AG10803 (cell line): ENCODE measurements at regions not wholly inside any gene's neighbourhood (a gene's known extent, or its start where the extent isn't known, plus 50 kb on each side); places are given as distances from the start of the nearest gene placed in this dataset.

ENCODE experiments used
- DNase-seq: peaks from one replicate; pipeline ENCODE4 v3.0.0; 2010; ENCODE audit warnings: low read depth
- H3K4me3 ChIP-seq: 2 replicates; pipeline ENCODE4 v1.5.1; 2011; ENCODE audit warnings: mild to moderate bottlenecking, low read length, control low read depth
- CTCF ChIP-seq: conservative IDR thresholded peaks from 2 replicates; pipeline ENCODE4 v1.5.1; 2011; ENCODE audit warnings: mild to moderate bottlenecking, low read length, control low read depth, inconsistent platforms

GRCh38 chr5:143716881-143717280 lies 95.1 kb upstream of the HMHB1 start:
- DNase-seq, result no peak
- no peak overlapping the region for H3K4me3 ChIP-seq
- TF ChIP-seq CTCF, result no peak

- no peak for TF ChIP-seq CTCF
- H3K4me3 ChIP-seq, result no peak overlapping the region
- no peak for DNase-seq
Observed at GRCh38 chr5:143715616-143716015, 96.3 kb upstream of the HMHB1 start.

- DNase-seq, result no peak
- H3K4me3 ChIP-seq, result no peak overlapping the region
- no peak for TF ChIP-seq CTCF
Observed at GRCh38 chr5:143714629-143715028, 97.3 kb upstream of the HMHB1 start.

GRCh38 chr5:143713047-143714003 lies 98.6 kb upstream of the HMHB1 start:
- H3K4me3 ChIP-seq, result no peak overlapping the region
- peak; percentile 24 for TF ChIP-seq CTCF
- DNase-seq, result peak; percentile 92

GRCh38 chr5:143708672-143709071 lies 103.3 kb upstream of the HMHB1 start:
- DNase-seq, result no peak
- no peak for TF ChIP-seq CTCF
- no peak overlapping the region for H3K4me3 ChIP-seq

GRCh38 chr5:143707806-143708205 lies 104.2 kb upstream of the HMHB1 start:
- DNase-seq, result peak; percentile 99
- no peak for TF ChIP-seq CTCF
- H3K4me3 ChIP-seq, result no peak overlapping the region

- no peak for TF ChIP-seq CTCF
- DNase-seq, result no peak
Observed at GRCh38 chr5:143705381-143705780, 106.6 kb upstream of the HMHB1 start.

More at GRCh38 chr5:143705381-143705780, 106.6 kb upstream of the HMHB1 start:
- H3K4me3 ChIP-seq, result no peak overlapping the region
